Upper lobe of left lung (tissue), 4 donors: ENCODE measurements at regions not wholly inside any gene's neighbourhood (a gene's known extent, or its start where the extent isn't known, plus 50 kb on each side); places are given as distances from the start of the nearest gene placed in this dataset.

Experiments used
- POLR2A ChIP-seq, 4 donors: fragments of 450-650 bp; IDR thresholded peaks; one replicate each; pipeline ENCODE4 v1.5.1; 2016 to 2017; ENCODE audit warnings: antibody characterized with exemption in 4 of 4, mild to moderate bottlenecking in 2 of 4
- POLR2AphosphoS5 ChIP-seq, 2 donors: sonication (generic); formaldehyde crosslinking; IDR thresholded peaks; one replicate each; pipeline ENCODE4 v1.5.1; 2017; ENCODE audit warnings: antibody characterized with exemption in 2 of 2
- TF ChIP-seq, protein P1 (sequence below), 6 experiments: fragments of 450-650 bp in 4 of 6; fragments of 200-600 bp in 2 of 6; sonication (generic) in 2 of 6; IDR thresholded peaks; one replicate each; pipeline ENCODE4 v1.5.1; 2016 to 2019; ENCODE audit warnings: antibody characterized with exemption in 6 of 6

DNA sequence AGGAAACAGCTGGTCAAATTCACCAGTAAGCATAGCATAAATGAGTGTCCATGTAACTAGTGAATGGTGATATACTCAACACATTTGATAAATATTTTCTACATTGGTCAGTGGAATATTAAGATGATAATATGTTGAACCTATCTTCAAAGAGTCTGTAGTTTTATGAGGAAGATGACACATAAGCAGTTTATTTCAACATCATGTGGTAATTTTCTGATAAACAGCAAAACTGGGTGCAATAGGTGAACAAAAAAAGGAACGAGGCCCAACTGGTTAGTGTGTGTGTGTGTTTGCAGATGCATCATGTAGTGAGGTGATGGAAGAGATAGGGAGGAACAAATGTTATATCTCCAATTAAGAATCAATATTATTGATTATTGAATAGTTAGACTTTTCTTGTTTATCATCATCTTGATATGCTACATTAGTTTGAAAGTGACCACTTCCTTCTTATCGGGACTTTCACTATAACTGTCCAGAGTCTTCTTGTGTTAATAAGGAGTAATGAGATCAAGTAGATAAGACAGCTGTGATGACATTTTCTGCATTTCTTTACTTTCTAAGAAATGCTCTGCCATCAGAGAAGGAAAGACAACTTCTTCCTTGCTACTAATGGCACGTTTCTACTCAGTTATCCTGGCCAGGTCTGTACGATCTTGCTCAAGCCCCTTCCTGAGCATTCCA is 270.7 kb downstream of the ETS1 start:
- TF ChIP-seq, protein P1, sequence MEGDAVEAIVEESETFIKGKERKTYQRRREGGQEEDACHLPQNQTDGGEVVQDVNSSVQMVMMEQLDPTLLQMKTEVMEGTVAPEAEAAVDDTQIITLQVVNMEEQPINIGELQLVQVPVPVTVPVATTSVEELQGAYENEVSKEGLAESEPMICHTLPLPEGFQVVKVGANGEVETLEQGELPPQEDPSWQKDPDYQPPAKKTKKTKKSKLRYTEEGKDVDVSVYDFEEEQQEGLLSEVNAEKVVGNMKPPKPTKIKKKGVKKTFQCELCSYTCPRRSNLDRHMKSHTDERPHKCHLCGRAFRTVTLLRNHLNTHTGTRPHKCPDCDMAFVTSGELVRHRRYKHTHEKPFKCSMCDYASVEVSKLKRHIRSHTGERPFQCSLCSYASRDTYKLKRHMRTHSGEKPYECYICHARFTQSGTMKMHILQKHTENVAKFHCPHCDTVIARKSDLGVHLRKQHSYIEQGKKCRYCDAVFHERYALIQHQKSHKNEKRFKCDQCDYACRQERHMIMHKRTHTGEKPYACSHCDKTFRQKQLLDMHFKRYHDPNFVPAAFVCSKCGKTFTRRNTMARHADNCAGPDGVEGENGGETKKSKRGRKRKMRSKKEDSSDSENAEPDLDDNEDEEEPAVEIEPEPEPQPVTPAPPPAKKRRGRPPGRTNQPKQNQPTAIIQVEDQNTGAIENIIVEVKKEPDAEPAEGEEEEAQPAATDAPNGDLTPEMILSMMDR (IDR thresholded peaks at IDR 0.05) = no peak
- TF ChIP-seq POLR2A (IDR thresholded peaks at IDR 0.05) (no peak), POLR2AphosphoS5 (IDR thresholded peaks at IDR 0.05) (no peak)
